ENCODE measurements at regions not wholly inside any gene's neighbourhood (a gene's known extent, or its start where the extent isn't known, plus 50 kb on each side); places are given as distances from the start of the nearest gene placed in this dataset.

DNA sequence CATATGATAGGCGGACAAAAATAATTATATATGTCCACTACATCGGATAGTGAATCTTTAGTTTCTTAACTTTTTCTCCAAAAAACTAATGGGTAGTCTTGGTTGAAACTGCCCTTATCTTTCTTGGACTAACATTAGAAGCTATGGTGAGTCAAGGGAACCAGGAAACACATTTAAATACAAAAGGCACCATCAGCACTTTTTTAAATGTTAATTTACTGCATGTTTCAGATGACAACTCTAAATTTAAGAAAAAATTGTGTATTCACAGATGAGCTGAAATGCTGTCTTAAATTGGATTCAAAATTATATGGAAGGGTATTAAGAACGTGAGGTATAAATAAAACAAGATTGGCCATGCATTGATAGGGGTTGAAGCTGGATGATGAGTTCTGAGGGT lies 75.6 kb upstream of the CERS6 start:
- DNase-seq: no peak

DNA sequence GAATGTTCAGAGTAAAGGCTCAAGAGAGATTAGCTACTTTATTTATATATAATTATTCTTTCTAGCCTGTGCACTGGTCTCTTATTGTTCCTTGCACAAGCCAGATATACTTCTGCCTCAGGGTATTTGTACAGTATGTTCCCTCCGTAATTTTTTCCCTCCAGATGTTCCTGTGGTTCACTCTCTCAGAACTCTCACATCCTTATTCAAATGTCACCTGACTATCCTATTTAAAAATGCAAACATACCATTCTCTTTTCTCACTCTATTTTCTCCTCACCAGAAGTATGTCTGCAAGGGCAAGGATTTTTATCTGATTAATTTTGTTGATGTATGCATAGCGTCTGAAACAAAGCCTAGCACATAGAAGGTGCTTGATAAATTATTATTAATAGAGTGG lies 64.0 kb upstream of the CERS6 start:
- DNase-seq: peak; percentile 63

DNA sequence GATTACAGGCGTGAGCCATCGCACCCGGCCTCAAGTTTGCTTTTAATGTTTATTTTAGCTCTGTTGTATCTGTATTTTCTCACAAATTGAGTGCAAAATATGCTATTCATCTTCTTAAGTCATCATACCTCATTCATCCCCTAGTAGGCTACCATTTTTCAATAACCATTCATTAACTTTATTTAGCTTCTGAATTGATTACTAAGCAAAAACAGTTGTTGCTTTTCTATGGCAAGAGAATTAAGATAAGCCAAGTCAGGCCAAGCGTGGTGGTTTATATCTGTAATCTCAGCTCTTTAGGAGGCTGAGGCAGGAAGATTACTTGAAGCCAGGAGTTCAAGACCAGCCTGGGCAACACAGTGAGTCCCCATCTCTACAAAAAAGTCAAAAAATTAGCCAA lies 63.3 kb upstream of the CERS6 start:
- DNase-seq: no peak

DNA sequence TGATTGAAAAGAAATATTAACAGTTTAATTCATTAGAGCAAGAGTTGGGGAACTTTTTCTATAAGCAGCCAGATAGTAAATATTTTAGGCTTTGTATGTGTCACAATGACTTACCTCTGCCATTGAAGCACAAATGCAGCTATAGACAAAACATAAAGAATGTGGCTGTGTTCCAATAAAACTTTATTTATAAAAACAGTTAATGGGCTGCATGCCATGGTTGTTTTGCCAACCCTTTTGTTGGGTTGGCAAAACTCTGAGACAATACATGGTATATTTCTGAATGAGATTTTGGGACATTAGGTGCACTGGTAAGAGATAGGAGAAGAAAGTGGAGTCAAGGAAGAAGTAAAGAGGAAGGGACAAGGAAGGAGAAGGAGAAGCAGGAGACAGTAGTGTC lies 61.8 kb upstream of the CERS6 start:
- DNase-seq: no peak

DNA sequence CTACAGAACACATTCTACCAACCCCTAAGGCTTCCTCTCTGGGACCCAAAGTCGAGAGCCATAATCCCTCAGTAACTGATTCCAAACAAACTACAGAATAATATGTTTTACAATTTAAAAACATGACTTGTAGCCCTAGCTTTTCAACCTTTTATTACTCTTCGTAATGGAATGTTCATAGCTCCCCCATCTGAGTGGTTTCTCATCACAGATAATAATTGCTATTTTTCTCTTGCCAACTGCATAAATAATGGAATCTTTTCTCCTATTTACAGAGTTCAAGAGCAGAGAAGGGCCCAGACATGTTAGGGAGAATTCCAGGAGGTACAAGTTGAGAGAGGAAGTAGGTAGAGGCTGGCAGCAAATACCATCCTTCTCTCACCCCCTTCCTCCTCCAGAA lies 59.9 kb upstream of the CERS6 start:
- DNase-seq: no peak

DNA sequence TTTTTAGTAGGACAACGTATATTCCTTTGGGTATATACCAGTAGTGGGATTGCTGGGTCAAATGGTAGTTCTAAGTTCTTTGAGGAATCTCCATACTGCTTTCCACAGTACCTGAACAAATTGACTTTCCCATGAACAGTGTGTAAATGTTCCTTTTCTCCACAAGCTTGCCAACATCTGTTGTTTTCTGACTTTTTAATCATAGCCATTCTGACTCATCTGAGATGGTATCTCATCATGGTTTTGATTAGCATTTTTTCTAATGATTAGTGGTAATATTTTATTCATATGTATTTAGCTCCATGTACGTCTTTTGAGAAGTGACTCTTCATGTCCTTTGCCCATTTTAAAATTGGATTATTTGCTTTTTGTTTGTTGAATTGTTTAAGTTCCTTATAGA lies 58.4 kb upstream of the CERS6 start:
- no peak for DNase-seq

DNA sequence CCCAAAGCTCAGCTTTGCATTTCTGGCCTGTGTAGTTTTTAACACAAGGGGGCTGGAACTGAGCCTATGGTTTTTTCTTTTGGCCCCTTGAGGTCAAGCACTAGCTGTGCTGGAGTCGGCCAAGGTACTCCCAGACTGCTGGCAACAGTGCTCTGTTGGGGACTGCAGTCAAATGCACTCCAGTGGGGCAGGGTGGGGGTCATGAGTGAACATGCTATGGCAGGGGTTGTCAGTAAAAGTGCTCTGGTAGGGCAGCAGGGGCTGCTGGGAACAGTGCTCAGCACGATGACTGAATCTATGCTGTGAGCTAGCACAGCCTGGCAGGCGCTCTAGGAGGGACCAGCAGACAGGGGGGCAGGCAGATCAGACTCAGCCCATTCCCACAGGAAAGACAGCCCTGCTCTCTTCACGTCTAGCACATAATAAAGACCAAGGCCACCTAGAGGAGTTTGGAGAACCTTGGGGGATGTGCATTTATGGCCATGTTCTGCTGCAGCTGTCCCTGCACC lies 55.0 kb upstream of the CERS6 start:
- DNase-seq: no peak

DNA sequence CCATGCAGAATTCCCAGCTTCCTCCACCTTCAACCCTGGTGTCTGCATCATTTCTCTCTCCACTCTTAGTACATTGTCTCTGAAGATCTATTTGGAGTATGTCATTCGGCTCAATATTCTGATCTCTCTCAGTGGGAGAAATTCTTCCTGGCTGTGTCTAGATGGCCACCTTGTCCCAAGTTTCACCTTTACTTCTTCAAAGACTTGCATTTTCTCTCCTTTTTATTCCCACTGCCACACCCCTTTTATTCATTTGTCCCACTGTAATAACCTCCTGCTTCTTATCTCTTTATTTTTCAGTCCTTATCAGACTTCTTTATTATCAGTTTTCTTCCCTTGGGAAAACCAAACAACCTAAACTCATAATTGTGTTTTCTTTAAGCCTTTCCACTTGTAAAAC lies 54.3 kb upstream of the CERS6 start:
- DNase-seq: no peak

DNA sequence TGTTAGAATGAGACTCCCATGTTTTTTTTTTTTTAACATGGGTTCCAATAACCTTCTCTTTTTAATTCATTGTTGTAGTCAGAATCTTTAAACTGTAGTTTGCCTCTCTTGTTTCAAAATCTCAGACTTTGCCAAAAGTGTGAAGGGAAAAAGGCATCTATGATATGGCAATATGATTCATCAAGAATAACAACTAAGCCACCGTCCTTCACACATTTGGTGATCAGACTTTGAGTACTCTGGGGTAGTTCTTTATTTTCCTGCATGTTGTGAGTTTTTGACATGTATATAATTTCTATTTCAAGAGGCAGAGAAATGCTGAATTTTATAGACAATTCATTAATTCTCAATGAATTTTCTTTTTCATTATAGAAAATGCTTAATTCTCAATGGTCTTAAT lies 53.5 kb upstream of the CERS6 start:
- no peak for DNase-seq

DNA sequence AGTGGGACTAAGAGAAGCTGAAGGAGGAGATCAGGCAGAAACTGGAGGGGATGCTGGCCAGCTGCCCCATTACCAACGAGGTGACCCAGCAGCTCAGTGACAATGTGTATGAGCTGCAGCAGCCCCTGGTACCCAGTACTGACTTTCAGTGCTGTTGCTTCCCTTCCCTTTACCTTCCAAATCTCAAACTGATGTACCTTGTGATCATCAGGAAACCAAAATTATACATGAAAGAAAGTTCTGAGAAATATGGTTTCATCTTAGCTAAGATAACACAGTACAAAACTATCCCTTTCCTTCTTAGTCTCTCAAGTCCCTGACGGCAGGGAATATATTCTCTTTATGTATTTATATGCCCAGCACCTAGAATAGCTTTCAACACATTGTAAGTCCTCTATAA lies 52.3 kb upstream of the CERS6 start:
- no peak for DNase-seq

DNA sequence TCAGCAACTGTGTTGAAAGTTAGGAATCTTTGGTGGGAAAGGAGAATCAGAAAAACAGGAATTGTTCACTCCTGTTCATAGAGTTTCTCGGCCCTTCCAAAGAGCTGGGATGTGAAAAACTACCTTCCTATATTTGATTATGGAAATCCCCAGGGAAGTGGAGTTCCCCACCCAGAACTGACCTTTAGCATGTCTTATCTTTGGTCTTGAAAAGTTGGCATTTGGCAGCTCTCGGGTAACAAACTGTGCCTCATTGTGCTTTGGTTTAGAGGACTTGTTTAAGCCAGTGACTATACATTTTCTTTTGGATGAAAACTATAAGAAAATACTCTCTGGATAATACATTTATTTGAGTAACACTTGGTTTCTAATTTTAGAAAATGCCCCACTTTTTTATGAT lies 51.3 kb upstream of the CERS6 start:
- no peak for DNase-seq
